SK-N-MC (cell line): ENCODE measurements at regions not wholly inside any gene's neighbourhood (a gene's known extent, or its start where the extent isn't known, plus 50 kb on each side); places are given as distances from the start of the nearest gene placed in this dataset.

Experiments
- DNase-seq: peaks from one replicate; pipeline ENCODE4 v3.0.0-alpha.2; 2011; ENCODE audit warnings: low read depth, low spot score
- H3K27ac ChIP-seq: fragments of 200-600 bp; sonication (generic); 2 replicates; pipeline ENCODE4 v1.5.1; 2016; ENCODE audit warnings: mixed run types
- H3K36me3 ChIP-seq: fragments of 200-600 bp; sonication (generic); 2 replicates; pipeline ENCODE4 v1.6.1; 2017; ENCODE audit warnings: antibody characterized with exemption, low read length, mixed read lengths; ENCODE audit not compliant: insufficient read depth
- H3K4me3 ChIP-seq: fragments of 200-600 bp; sonication (generic); 2 replicates; pipeline ENCODE4 v1.5.1; 2016
- H3K9ac ChIP-seq: fragments of 200-600 bp; sonication (generic); 2 replicates; pipeline ENCODE4 v1.8.0; 2017; ENCODE audit warnings: mixed run types, mixed read lengths; ENCODE audit not compliant: insufficient read length
- H3K9me3 ChIP-seq: fragments of 200-600 bp; sonication (generic); 2 replicates; pipeline ENCODE4 v1.6.1; 2017; ENCODE audit warnings: low read depth, mild to moderate bottlenecking, antibody characterized with exemption, low read length, moderate library complexity, mixed read lengths
- EZH2 ChIP-seq: fragments of 200-600 bp; sonication (generic); IDR thresholded peaks from one replicate; pipeline ENCODE4 v1.6.1; 2017; ENCODE audit warnings: antibody characterized with exemption
- FOXP2 ChIP-seq: optimal IDR thresholded peaks from 2 replicates; pipeline ENCODE3; 2011; ENCODE audit warnings: mild to moderate bottlenecking, moderate library complexity; ENCODE audit not compliant: insufficient read depth; ENCODE audit errors: extremely low read length, control extremely low read depth
- POLR2AphosphoS5 ChIP-seq: IDR thresholded peaks from 2 replicates; pipeline ENCODE4 v1.6.1; 2012; ENCODE audit warnings: mild to moderate bottlenecking, low read depth, low read length, borderline replicate concordance

- DNase-seq, result no peak
- no peak overlapping the region for H3K4me3 ChIP-seq
- H3K9ac ChIP-seq, result no peak overlapping the region
- no peaks in the 10 kb centered on the region for H3K36me3 ChIP-seq
- H3K9me3 ChIP-seq, result no peaks in the 10 kb centered on the region
- TF ChIP-seq FOXP2 (no peak), EZH2 (no peak), POLR2AphosphoS5 (no peak)
- H3K27ac ChIP-seq, result no peak overlapping the region
These were observed 781.9 kb upstream of the GALNTL6 start for GRCh38 chr4:171031338-171031737.

GRCh38 chr4:171025776-171026175 is 787.4 kb upstream of the GALNTL6 start:
- no peak for DNase-seq
- no peak overlapping the region for H3K9ac ChIP-seq
- no peaks in the 10 kb centered on the region for H3K9me3 ChIP-seq
- H3K27ac ChIP-seq, result no peak overlapping the region
- TF ChIP-seq FOXP2, result no peak
- H3K4me3 ChIP-seq, result no peak overlapping the region
- H3K36me3 ChIP-seq, result no peaks in the 10 kb centered on the region

GRCh38 chr4:171025343-171025742 is 787.9 kb upstream of the GALNTL6 start:
- no peak overlapping the region for H3K4me3 ChIP-seq
- H3K9ac ChIP-seq, result no peak overlapping the region
- no peaks in the 10 kb centered on the region for H3K9me3 ChIP-seq
- DNase-seq, result no peak
- TF ChIP-seq EZH2, result no peak
- no peak for TF ChIP-seq POLR2AphosphoS5
- no peak for TF ChIP-seq FOXP2
- no peak overlapping the region for H3K27ac ChIP-seq
- no peaks in the 10 kb centered on the region for H3K36me3 ChIP-seq

- H3K9ac ChIP-seq, result no peak overlapping the region
- no peaks in the 10 kb centered on the region for H3K36me3 ChIP-seq
- no peak overlapping the region for H3K4me3 ChIP-seq
- H3K27ac ChIP-seq, result no peak overlapping the region
- no peak for DNase-seq
- TF ChIP-seq EZH2, result no peak
- TF ChIP-seq POLR2AphosphoS5, result no peak
- no peak for TF ChIP-seq FOXP2
- H3K9me3 ChIP-seq, result no peaks in the 10 kb centered on the region
These were observed 788.4 kb upstream of the GALNTL6 start for GRCh38 chr4:171024720-171025303.

GRCh38 chr4:171022824-171023230 is 790.4 kb upstream of the GALNTL6 start:
- Histone ChIP-seq H3K4me3 (no peak overlapping the region), H3K9me3 (no peaks in the 10 kb centered on the region), H3K36me3 (no peaks in the 10 kb centered on the region), H3K9ac (no peak overlapping the region), H3K27ac (no peak overlapping the region)
- DNase-seq, result no peak
- TF ChIP-seq FOXP2 (no peak), POLR2AphosphoS5 (no peak), EZH2 (no peak)

- no peak for DNase-seq
- Histone ChIP-seq H3K9ac (no peak overlapping the region), H3K4me3 (no peak overlapping the region), H3K36me3 (no peaks in the 10 kb centered on the region), H3K9me3 (no peaks in the 10 kb centered on the region), H3K27ac (no peak overlapping the region)
- TF ChIP-seq FOXP2 (no peak), POLR2AphosphoS5 (no peak), EZH2 (no peak)
These were observed 795.6 kb upstream of the GALNTL6 start for GRCh38 chr4:171017593-171017992.

- DNase-seq, result no peak
- Histone ChIP-seq H3K9ac (no peak overlapping the region), H3K27ac (no peak overlapping the region), H3K4me3 (no peak overlapping the region), H3K36me3 (no peaks in the 10 kb centered on the region), H3K9me3 (no peaks in the 10 kb centered on the region)
- TF ChIP-seq FOXP2, result no peak
- TF ChIP-seq POLR2AphosphoS5, result no peak
- TF ChIP-seq EZH2, result no peak
These were observed 797.1 kb upstream of the GALNTL6 start for GRCh38 chr4:171016145-171016544.

GRCh38 chr4:171015441-171015840 is 797.8 kb upstream of the GALNTL6 start:
- no peak overlapping the region for H3K9ac ChIP-seq
- no peaks in the 10 kb centered on the region for H3K9me3 ChIP-seq
- TF ChIP-seq FOXP2 (no peak), EZH2 (no peak), POLR2AphosphoS5 (no peak)
- H3K27ac ChIP-seq, result no peak overlapping the region
- no peaks in the 10 kb centered on the region for H3K36me3 ChIP-seq
- H3K4me3 ChIP-seq, result no peak overlapping the region
- DNase-seq, result no peak

GRCh38 chr4:171007618-171008390 is 805.4 kb upstream of the GALNTL6 start:
- H3K36me3 ChIP-seq, result no peaks in the 10 kb centered on the region
- no peak for DNase-seq
- no peaks in the 10 kb centered on the region for H3K9me3 ChIP-seq
- H3K9ac ChIP-seq, result no peak overlapping the region
- H3K27ac ChIP-seq, result no peak overlapping the region
- no peak overlapping the region for H3K4me3 ChIP-seq
- TF ChIP-seq EZH2 (no peak), POLR2AphosphoS5 (no peak), FOXP2 (no peak)
